NCI-H2171 treated with DMSO at 0.1 percent for 48 hours (cell line): ENCODE measurements at regions not wholly inside any gene's neighbourhood (a gene's known extent, or its start where the extent isn't known, plus 50 kb on each side); places are given as distances from the start of the nearest gene placed in this dataset.
"Not testable (repeated sequence)": the region's sequence is repeated elsewhere in the genome, so short reads cannot be mapped to it uniquely, and the experiment has no call there.

Experiments used
- DNase-seq: peaks from one replicate; lab custom pipeline; 2025; lab: John Stamatoyannopoulos, UW

GRCh38 chr5:138702166-138703077 lies 50.8 kb upstream of the CTNNA1 start:
- DNase-seq: peak; percentile 61

GRCh38 chr5:138701678-138702077 lies 51.5 kb upstream of the CTNNA1 start:
- no peak for DNase-seq

- DNase-seq: no peak
Measured at GRCh38 chr5:138700581-138701362, 52.5 kb upstream of the CTNNA1 start.

GRCh38 chr5:138699482-138699881 lies 53.7 kb upstream of the CTNNA1 start:
- DNase-seq: no peak

GRCh38 chr5:138698713-138699112 lies 54.5 kb upstream of the CTNNA1 start:
- DNase-seq: no peak

GRCh38 chr5:138697720-138698360 lies 55.4 kb upstream of the CTNNA1 start:
- no peak for DNase-seq

- DNase-seq: peak; percentile 78
Measured at GRCh38 chr5:138696501-138696900, 56.7 kb upstream of the CTNNA1 start.

- DNase-seq: no peak
Measured at GRCh38 chr5:138695781-138696180, 57.4 kb upstream of the CTNNA1 start.

GRCh38 chr5:138694146-138694545 lies 59.1 kb upstream of the CTNNA1 start:
- DNase-seq: no peak

- DNase-seq: no peak
Measured at GRCh38 chr5:138692370-138692769, 60.9 kb upstream of the CTNNA1 start.

- DNase-seq: no peak
Measured at GRCh38 chr5:138686668-138687067, 66.6 kb upstream of the CTNNA1 start.

GRCh38 chr5:138685193-138685745 lies 68.0 kb upstream of the CTNNA1 start:
- no peak for DNase-seq

GRCh38 chr5:138682462-138682861 lies 70.8 kb upstream of the CTNNA1 start:
- DNase-seq: not testable (repeated sequence)

- not testable (repeated sequence) for DNase-seq
Measured at GRCh38 chr5:138678826-138679225, 74.4 kb upstream of the CTNNA1 start.

GRCh38 chr5:138677782-138678181 lies 75.4 kb upstream of the CTNNA1 start:
- DNase-seq: no peak

GRCh38 chr5:138676556-138677193 lies 76.5 kb upstream of the CTNNA1 start:
- DNase-seq: no peak

GRCh38 chr5:138676002-138676401 lies 77.2 kb upstream of the CTNNA1 start:
- DNase-seq: no peak

- no peak for DNase-seq
Measured at GRCh38 chr5:138668451-138669380, 84.5 kb upstream of the CTNNA1 start.

- not testable (repeated sequence) for DNase-seq
Measured at GRCh38 chr5:138667782-138668331, 85.4 kb upstream of the CTNNA1 start.

- no peak for DNase-seq
Measured at GRCh38 chr5:138666226-138666742, 86.9 kb upstream of the CTNNA1 start.
